D721Med (cell line): ENCODE measurements at regions not wholly inside any gene's neighbourhood (a gene's known extent, or its start where the extent isn't known, plus 50 kb on each side); places are given as distances from the start of the nearest gene placed in this dataset.

Experiments
- DNase-seq: peaks from one replicate; pipeline ENCODE4 v3.0.0; 2011; ENCODE audit warnings: low spot score; ENCODE audit not compliant: insufficient read length
- FAIRE-seq: peaks from 2 replicates; lab custom pipeline; 2011; peaks lifted over from hg19 to GRCh38; lab: Jason Lieb, UNC
- TF ChIP-seq, protein P1 (sequence below): IDR thresholded peaks from 2 replicates; pipeline ENCODE4 v1.5.1; 2012; ENCODE audit warnings: mild to moderate bottlenecking, control low read depth; ENCODE audit not compliant: insufficient read depth; ENCODE audit errors: missing control alignments

DNA sequence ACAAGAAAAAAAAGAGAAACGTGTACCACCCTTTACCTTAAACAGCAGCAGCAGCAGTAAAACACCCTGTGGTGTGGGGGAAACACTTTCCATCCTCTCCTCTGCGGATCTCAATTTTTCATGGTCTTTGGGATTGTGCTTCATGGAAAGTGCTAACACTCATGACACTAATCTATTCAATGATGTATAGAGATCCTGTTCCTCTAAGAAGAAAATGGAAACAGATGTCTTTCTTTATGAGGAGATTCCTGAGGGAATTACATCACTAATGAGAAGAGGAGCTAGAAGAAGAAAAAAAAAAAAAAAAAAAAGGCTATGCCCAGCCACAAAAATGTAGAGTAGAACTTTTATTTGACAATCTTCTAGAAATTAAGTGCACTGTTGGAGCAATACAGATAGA is 62.9 kb upstream of the NDST3 start:
- DNase-seq (no peak), FAIRE-seq (no peak)
- TF ChIP-seq, protein P1, sequence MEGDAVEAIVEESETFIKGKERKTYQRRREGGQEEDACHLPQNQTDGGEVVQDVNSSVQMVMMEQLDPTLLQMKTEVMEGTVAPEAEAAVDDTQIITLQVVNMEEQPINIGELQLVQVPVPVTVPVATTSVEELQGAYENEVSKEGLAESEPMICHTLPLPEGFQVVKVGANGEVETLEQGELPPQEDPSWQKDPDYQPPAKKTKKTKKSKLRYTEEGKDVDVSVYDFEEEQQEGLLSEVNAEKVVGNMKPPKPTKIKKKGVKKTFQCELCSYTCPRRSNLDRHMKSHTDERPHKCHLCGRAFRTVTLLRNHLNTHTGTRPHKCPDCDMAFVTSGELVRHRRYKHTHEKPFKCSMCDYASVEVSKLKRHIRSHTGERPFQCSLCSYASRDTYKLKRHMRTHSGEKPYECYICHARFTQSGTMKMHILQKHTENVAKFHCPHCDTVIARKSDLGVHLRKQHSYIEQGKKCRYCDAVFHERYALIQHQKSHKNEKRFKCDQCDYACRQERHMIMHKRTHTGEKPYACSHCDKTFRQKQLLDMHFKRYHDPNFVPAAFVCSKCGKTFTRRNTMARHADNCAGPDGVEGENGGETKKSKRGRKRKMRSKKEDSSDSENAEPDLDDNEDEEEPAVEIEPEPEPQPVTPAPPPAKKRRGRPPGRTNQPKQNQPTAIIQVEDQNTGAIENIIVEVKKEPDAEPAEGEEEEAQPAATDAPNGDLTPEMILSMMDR = no peak

DNA sequence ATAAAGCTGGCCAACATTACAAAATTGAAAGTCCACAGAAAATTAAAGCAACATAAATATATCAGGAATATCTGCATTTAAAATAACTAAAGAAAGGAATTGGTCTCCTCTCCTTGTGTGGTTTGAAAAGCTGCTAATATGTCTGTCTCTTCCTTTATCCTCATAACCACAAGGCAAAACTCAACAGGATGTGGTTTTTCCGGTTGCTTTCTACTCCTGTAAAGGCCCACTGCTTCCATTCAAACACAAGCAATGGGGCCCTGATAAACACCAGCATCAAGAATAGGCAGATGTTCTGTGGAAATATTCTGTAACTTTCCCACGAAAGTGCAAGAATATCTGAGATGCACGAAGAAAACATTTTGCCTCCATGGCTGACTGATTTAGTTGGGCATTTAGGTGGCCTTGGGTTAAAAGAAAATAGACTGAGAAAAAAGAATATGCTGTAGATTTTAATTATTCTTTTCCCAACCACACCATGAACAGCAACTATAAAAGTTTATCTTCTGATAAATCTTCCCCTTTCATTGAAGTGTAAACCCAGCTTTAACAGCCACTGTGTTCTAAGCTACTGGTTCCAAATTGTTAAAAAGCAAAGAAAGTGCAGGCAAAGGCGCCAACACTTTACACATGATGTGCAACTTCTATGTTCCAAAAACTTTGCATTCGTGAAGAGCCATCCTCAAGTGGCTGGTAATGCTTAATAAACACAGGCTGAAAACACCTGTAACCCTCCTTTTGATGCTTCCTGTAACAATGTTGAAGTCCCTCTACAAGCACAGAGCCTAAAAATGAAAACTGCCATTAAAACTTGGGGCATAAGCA is 50.5 kb upstream of the NDST3 start:
- no peak for FAIRE-seq
- TF ChIP-seq, protein P1 = no peak
- no peak for DNase-seq

DNA sequence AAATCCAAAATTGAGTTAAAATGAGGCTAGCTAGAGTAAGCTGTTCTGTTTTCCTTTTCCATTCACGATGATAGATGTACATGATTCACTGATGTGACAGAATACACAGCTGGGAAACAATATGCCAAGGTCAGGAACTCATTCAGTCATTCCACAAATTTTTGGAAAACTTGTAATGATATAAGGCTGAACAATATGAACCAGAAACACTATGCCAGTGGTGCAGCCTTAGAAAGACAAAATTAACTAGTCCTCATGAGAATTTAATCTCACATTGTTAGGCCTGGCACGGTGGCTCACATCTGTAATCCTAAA is 50.0 kb upstream of the NDST3 start:
- no peak for FAIRE-seq
- TF ChIP-seq, protein P1 = no peak
- DNase-seq = no peak
